WTC11 (cell line): ENCODE measurements at regions not wholly inside any gene's neighbourhood (a gene's known extent, or its start where the extent isn't known, plus 50 kb on each side); places are given as distances from the start of the nearest gene placed in this dataset.

Experiments
- ATAC-seq: fragments of 200-7000 bp; cut with Tn5 transposase; 2 replicates; pipeline ENCODE4 v1.10.0; 2021; ENCODE audit warnings: mild to moderate bottlenecking, moderate library complexity
- CTCF ChIA-PET: fragments of 300-600 bp; sonication (Branson Sonifier 250); formaldehyde crosslinking; loops from one replicate; lab custom pipeline; 2021; ENCODE audit warnings: antibody characterized with exemption; lab: Charles Lee
- POLR2A ChIA-PET: fragments of 350-600 bp; sonication (Branson Sonifier 250); formaldehyde crosslinking; loops from one replicate; lab custom pipeline; 2021; ENCODE audit warnings: antibody characterized with exemption; lab: Charles Lee
- DNase-seq: peaks from one replicate; pipeline ENCODE4 v3.0.0; 2021; ENCODE audit warnings: low spot score
- H3K27ac Mint-ChIP-seq: 2 replicates; pipeline ENCODE4 v1.8.0; 2021; ENCODE audit warnings: mixed read lengths
- H3K27me3 Mint-ChIP-seq: 2 replicates; pipeline ENCODE4 v1.8.0; 2021; ENCODE audit warnings: low read depth, mild to moderate bottlenecking, moderate library complexity, mixed read lengths
- H3K36me3 Mint-ChIP-seq: 2 replicates; pipeline ENCODE4 v1.8.0; 2021; ENCODE audit warnings: mixed read lengths
- H3K4me1 Mint-ChIP-seq: 2 replicates; pipeline ENCODE4 v1.8.0; 2022; ENCODE audit warnings: mixed read lengths
- H3K4me3 Mint-ChIP-seq: 2 replicates; pipeline ENCODE4 v1.8.0; 2021; ENCODE audit warnings: mild to moderate bottlenecking, moderate library complexity, mixed read lengths
- H3K9me3 Mint-ChIP-seq: 2 replicates; pipeline ENCODE4 v1.8.0; 2021; ENCODE audit warnings: mixed read lengths
- AR ChIP-seq: fragments of 250-450 bp; sonication (Bioruptor Pico); IDR thresholded peaks from 2 replicates; pipeline ENCODE4 v1.9.0; 2021; ENCODE audit warnings: mild to moderate bottlenecking
- ARID4B ChIP-seq: sonication (generic); formaldehyde crosslinking; IDR thresholded peaks from 2 replicates; pipeline ENCODE4 v1.8.0; 2023; ENCODE audit warnings: missing genetic modification reagents, mild to moderate bottlenecking, borderline replicate concordance
- ATF2 ChIP-seq: sonication (generic); formaldehyde crosslinking; IDR thresholded peaks from 2 replicates; pipeline ENCODE4 v1.8.1; 2022; ENCODE audit warnings: low read depth, missing genetic modification reagents, borderline replicate concordance
- CDX4 ChIP-seq: fragments of 250-450 bp; sonication (Bioruptor Pico); IDR thresholded peaks from 2 replicates; pipeline ENCODE4 v1.9.0; 2021; ENCODE audit warnings: moderate library complexity, mild to moderate bottlenecking, inconsistent platforms, borderline replicate concordance
- E2F4 ChIP-seq: sonication (generic); formaldehyde crosslinking; IDR thresholded peaks from 2 replicates; pipeline ENCODE4 v1.8.1; 2022; ENCODE audit warnings: low read depth, mild to moderate bottlenecking, moderate library complexity, missing genetic modification reagents, borderline replicate concordance
- FOXK1 ChIP-seq: sonication (generic); formaldehyde crosslinking; IDR thresholded peaks from 2 replicates; pipeline ENCODE4 v1.8.0; 2022; ENCODE audit warnings: mild to moderate bottlenecking, moderate library complexity, missing genetic modification reagents
- GRHL2 ChIP-seq: fragments of 250-450 bp; sonication (Bioruptor Pico); IDR thresholded peaks from 2 replicates; pipeline ENCODE4 v1.8.0; 2022; ENCODE audit warnings: mild to moderate bottlenecking, moderate library complexity; ENCODE audit not compliant: insufficient replicate concordance, severe bottlenecking
- MXD4 ChIP-seq: fragments of 250-450 bp; sonication (Bioruptor Pico); IDR thresholded peaks from 2 replicates; pipeline ENCODE4 v1.8.0; 2021; ENCODE audit warnings: mild to moderate bottlenecking, moderate library complexity, borderline replicate concordance
- OVOL2 ChIP-seq: fragments of 250-450 bp; sonication (Bioruptor Pico); IDR thresholded peaks from 2 replicates; pipeline ENCODE4 v1.9.0; 2021; ENCODE audit warnings: mild to moderate bottlenecking, borderline replicate concordance
- PRDM15 ChIP-seq: sonication (generic); formaldehyde crosslinking; IDR thresholded peaks from 2 replicates; pipeline ENCODE4 v1.8.0; 2022; ENCODE audit warnings: missing genetic modification reagents
- SOX15 ChIP-seq: fragments of 250-450 bp; sonication (Bioruptor Pico); IDR thresholded peaks from 2 replicates; pipeline ENCODE4 v1.9.0; 2021; ENCODE audit warnings: mild to moderate bottlenecking
- TEAD4 ChIP-seq: sonication (generic); formaldehyde crosslinking; IDR thresholded peaks from 2 replicates; pipeline ENCODE4 v1.8.0; 2022; ENCODE audit warnings: mild to moderate bottlenecking, missing genetic modification reagents
- USF2 ChIP-seq: sonication (generic); formaldehyde crosslinking; IDR thresholded peaks from 2 replicates; pipeline ENCODE4 v1.8.1; 2023; ENCODE audit warnings: mild to moderate bottlenecking, missing genetic modification reagents, moderate library complexity
- ZNF232 ChIP-seq: sonication (generic); formaldehyde crosslinking; IDR thresholded peaks from 2 replicates; pipeline ENCODE4 v1.8.0; 2022; ENCODE audit warnings: mild to moderate bottlenecking, missing genetic modification reagents
- ZNF423 ChIP-seq: fragments of 250-450 bp; sonication (Bioruptor Pico); IDR thresholded peaks from 2 replicates; pipeline ENCODE4 v2.1.2; 2022; ENCODE audit warnings: mild to moderate bottlenecking, moderate library complexity
- ZNF425 ChIP-seq: fragments of 250-450 bp; sonication (Bioruptor Pico); conservative IDR thresholded peaks from 2 replicates; pipeline ENCODE4 v1.9.0; 2021; ENCODE audit warnings: mild to moderate bottlenecking

GRCh38 chr3:80187981-80188380 lies 420.2 kb upstream of the ROBO1 start (continued):
- TF ChIP-seq USF2 (CRISPR knock-in tag) (no peak), ZNF425 (CRISPR knock-in tag) (no peak), MXD4 (CRISPR knock-in tag) (no peak), ZNF232 (CRISPR knock-in tag) (no peak), ATF2 (no peak)
- TF ChIP-seq, all 79 proteins: peak for 0

GRCh38 chr3:80159990-80160506 lies 392.2 kb upstream of the ROBO1 start:
- POLR2A ChIA-PET = no interaction called here
- Mint-ChIP-seq H3K4me1 (no peaks in the 10 kb centered on the region), H3K9me3 (no peaks in the 10 kb centered on the region), H3K36me3 (no peaks in the 10 kb centered on the region), H3K27ac (no peak overlapping the region), H3K27me3 (no peaks in the 10 kb centered on the region), H3K4me3 (no peak overlapping the region)
- CTCF ChIA-PET = no interaction called here
- no peak for DNase-seq
- no peak for TF ChIP-seq SOX15 (CRISPR knock-in tag)
- TF ChIP-seq E2F4 (CRISPR knock-in tag) = no peak
- no peak for TF ChIP-seq OVOL2
- TF ChIP-seq GRHL2 (CRISPR knock-in tag) = no peak
- TF ChIP-seq CDX4 (CRISPR knock-in tag) = no peak
- no peak for TF ChIP-seq PRDM15 (CRISPR knock-in tag)
- TF ChIP-seq ZNF423 (CRISPR knock-in tag) = no peak
- TF ChIP-seq AR (CRISPR knock-in tag) = no peak
- no peak for TF ChIP-seq ARID4B (CRISPR knock-in tag)
- TF ChIP-seq FOXK1 (CRISPR knock-in tag) = no peak
- TF ChIP-seq TEAD4 (CRISPR knock-in tag) = no peak
- TF ChIP-seq MXD4 (CRISPR knock-in tag) = no peak
- no peak for ATAC-seq
